ENCODE measurements at regions not wholly inside any gene's neighbourhood (a gene's known extent, or its start where the extent isn't known, plus 50 kb on each side); places are given as distances from the start of the nearest gene placed in this dataset.
"Not testable (repeated sequence)": the region's sequence is repeated elsewhere in the genome, so short reads cannot be mapped to it uniquely, and the experiment has no call there.

DNA sequence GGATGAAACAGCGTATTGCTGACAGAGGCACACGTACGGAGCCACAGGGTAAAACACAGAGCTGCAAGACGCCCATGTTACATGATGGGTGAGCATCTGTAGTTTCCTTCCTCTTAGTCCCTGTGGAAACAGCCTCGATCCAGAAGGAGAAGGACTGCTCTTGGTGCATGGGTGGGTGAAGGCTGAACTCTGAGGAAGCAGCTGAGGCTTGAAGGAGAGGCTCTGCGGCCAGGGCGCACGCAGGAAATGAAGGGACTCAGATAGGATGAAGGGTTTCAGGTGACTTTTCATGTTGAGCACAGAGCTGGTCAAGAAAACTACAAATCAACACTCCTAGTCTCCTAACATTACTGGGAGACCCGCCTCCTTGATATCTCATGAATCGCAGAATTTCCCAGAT is 65.7 kb upstream of the ADA2 start (continued):
- no peak for TF ChIP-seq POLR2AphosphoS5 (IDR thresholded peaks at IDR 0.05; ENCODE audit: low read depth)
- no peak for TF ChIP-seq JUNB (IDR thresholded peaks at IDR 0.05; ENCODE audit: unreplicated experiment)

DNA sequence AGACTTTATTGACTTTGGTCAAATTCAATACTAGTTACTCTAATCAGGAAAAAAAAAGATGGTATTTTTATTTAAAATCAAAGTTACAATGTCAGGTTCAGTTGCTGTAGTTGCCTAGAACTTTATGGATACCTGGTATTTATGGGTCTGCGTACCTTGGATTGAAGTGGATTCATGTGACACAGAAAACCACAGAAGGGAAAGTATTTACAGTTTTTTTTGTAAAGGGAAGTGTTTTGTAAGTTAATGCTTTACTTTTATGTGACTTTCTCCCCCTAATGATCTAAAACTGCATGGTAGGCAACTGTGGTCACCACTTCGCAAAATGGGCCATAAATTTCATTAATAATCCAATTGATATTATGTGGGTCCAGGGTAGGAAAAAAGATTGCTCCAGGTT is 65.2 kb upstream of the ADA2 start:
- H3K4me1 Mint-ChIP-seq = 0 out of 3 replicates have a peak, but pooled peaks cover 6% of the 10 kb centered on the region
- no peak overlapping the region for H3K27ac ChIP-seq (ENCODE audit: low read depth)

DNA sequence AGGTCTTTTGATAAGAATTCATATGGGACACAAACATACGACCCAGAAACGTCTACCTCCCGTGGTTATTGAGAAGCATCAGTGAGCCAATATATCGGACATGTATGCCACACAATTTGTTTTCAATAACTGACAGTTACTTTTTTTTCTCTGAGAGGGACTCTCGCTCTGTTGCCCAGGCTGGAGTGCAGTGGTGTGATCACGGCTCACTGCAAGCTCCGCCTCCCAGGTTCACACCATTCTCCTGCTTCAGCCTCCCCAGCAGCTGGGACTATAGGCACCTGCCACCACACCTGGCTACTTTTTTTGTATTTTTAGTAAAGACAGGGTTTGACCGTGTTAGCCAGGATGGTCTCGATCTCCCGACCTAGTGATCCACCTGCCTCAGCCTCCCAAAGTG is 64.6 kb upstream of the ADA2 start:
- not testable (repeated sequence) for H3K27ac ChIP-seq (ENCODE audit: low read depth); H3K4me2 ChIP-seq; H3K4me3 Mint-ChIP-seq; H3K9me2 ChIP-seq (ENCODE audit: insufficient read depth); H3K4me1 ChIP-seq (ENCODE audit: insufficient read depth); ATAC-seq; H3K79me2 ChIP-seq (replicated peaks; ENCODE audit: insufficient read depth); H3F3A ChIP-seq (replicated peaks; ENCODE audit: low read depth); H4K20me1 ChIP-seq (replicated peaks; ENCODE audit: insufficient read depth); H3K36me3 ChIP-seq (ENCODE audit: insufficient read depth); H3K4me3 ChIP-seq; H3K9me3 Mint-ChIP-seq; DNase-seq (ENCODE audit: low spot score); H3K36me3 Mint-ChIP-seq (ENCODE audit: low read depth); H3K27me3 Mint-ChIP-seq (ENCODE audit: insufficient read depth, low read depth, poor library complexity); H3K4me1 Mint-ChIP-seq; H3K27ac Mint-ChIP-seq; H3K27me3 ChIP-seq (ENCODE audit: insufficient read depth)
- H2AFZ ChIP-seq = 0 out of 2 replicates have a peak overlapping the region, but pooled peaks have one; percentile 0

More for the DNA sequence above, 65.2 kb upstream of the ADA2 start:
- no peaks in the 10 kb centered on the region for H3K79me2 ChIP-seq (replicated peaks; ENCODE audit: insufficient read depth)
- H3K4me2 ChIP-seq = no peak overlapping the region
- Mint-ChIP-seq H3K9me3 (no peaks in the 10 kb centered on the region), H3K4me3 (no peak overlapping the region), H3K27ac (no peak overlapping the region), H3K36me3 (ENCODE audit: low read depth) (no peaks in the 10 kb centered on the region), H3K27me3 (ENCODE audit: insufficient read depth, low read depth, poor library complexity) (peaks cover 7% of the 10 kb centered on the region)
- no peaks in the 10 kb centered on the region for H3K4me1 ChIP-seq (ENCODE audit: insufficient read depth)
- peak overlapping the region; percentile 87; the same call in 1 of the 2 replicates for H2AFZ ChIP-seq
- H3K4me3 ChIP-seq = no peak overlapping the region
- peaks cover 6% of the 10 kb centered on the region; the same call in 1 of the 2 replicates for H3F3A ChIP-seq (replicated peaks; ENCODE audit: low read depth)
- H3K36me3 ChIP-seq (ENCODE audit: insufficient read depth) = no peaks in the 10 kb centered on the region; the same call in 1 of the 2 replicates
- no peaks in the 10 kb centered on the region for H4K20me1 ChIP-seq (replicated peaks; ENCODE audit: insufficient read depth)
- no peak for TF ChIP-seq POLR2AphosphoS5 (IDR thresholded peaks at IDR 0.05; ENCODE audit: low read depth)
- DNase-seq (ENCODE audit: low spot score) (no peak), ATAC-seq (no peak)
- H3K27me3 ChIP-seq (ENCODE audit: insufficient read depth) = no peaks in the 10 kb centered on the region
- no peaks in the 10 kb centered on the region for H3K9me2 ChIP-seq (ENCODE audit: insufficient read depth)

DNA sequence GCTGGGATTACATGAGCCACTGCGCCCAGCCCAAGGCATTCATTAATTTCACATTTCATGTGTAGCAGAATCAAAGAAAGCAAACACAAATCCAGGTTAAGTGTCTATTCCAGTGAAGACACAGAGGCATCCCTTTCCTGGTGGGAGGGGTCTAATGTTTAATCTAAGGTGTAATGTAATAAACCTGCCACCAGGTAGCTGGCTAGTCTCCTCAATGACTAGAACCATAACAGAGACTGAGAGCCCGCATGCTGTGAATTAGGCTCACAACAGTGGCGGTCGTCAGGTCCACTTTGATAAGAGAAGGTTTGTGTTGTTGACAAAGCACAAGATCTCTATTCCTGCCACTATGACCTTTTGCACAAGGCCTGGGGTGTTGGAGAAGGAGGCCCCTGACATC is 64.2 kb upstream of the ADA2 start:
- no peaks in the 10 kb centered on the region for H3K79me2 ChIP-seq (replicated peaks; ENCODE audit: insufficient read depth)
- no peaks in the 10 kb centered on the region for H3K9me2 ChIP-seq (ENCODE audit: insufficient read depth)
- Mint-ChIP-seq H3K27ac (no peak overlapping the region), H3K4me1 (0 out of 3 replicates have a peak, but pooled peaks cover 6% of the 10 kb centered on the region), H3K4me3 (no peak overlapping the region), H3K9me3 (no peaks in the 10 kb centered on the region), H3K36me3 (ENCODE audit: low read depth) (no peaks in the 10 kb centered on the region), H3K27me3 (ENCODE audit: insufficient read depth, low read depth, poor library complexity) (peaks cover 7% of the 10 kb centered on the region)
- H4K20me1 ChIP-seq (replicated peaks; ENCODE audit: insufficient read depth) = no peaks in the 10 kb centered on the region
- 0 out of 2 replicates have a peak overlapping the region, but pooled peaks have one; percentile 0 for H2AFZ ChIP-seq
- H3K4me3 ChIP-seq = no peak overlapping the region
- H3K36me3 ChIP-seq (ENCODE audit: insufficient read depth) = no peaks in the 10 kb centered on the region; the same call in 1 of the 2 replicates
- H3K4me2 ChIP-seq = no peak overlapping the region
- DNase-seq (ENCODE audit: low spot score) (peak; percentile 61), ATAC-seq (peak; percentile 71)
- no peaks in the 10 kb centered on the region for H3K27me3 ChIP-seq (ENCODE audit: insufficient read depth)
- H3K4me1 ChIP-seq (ENCODE audit: insufficient read depth) = no peaks in the 10 kb centered on the region
- H3K27ac ChIP-seq (ENCODE audit: low read depth) = no peak overlapping the region
- H3F3A ChIP-seq (replicated peaks; ENCODE audit: low read depth) = peaks cover 6% of the 10 kb centered on the region; the same call in 1 of the 2 replicates
- TF ChIP-seq, protein P1, sequence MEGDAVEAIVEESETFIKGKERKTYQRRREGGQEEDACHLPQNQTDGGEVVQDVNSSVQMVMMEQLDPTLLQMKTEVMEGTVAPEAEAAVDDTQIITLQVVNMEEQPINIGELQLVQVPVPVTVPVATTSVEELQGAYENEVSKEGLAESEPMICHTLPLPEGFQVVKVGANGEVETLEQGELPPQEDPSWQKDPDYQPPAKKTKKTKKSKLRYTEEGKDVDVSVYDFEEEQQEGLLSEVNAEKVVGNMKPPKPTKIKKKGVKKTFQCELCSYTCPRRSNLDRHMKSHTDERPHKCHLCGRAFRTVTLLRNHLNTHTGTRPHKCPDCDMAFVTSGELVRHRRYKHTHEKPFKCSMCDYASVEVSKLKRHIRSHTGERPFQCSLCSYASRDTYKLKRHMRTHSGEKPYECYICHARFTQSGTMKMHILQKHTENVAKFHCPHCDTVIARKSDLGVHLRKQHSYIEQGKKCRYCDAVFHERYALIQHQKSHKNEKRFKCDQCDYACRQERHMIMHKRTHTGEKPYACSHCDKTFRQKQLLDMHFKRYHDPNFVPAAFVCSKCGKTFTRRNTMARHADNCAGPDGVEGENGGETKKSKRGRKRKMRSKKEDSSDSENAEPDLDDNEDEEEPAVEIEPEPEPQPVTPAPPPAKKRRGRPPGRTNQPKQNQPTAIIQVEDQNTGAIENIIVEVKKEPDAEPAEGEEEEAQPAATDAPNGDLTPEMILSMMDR (conservative IDR thresholded peaks at IDR 0.05; ENCODE audit: low read depth in 2 of 2) = peak; percentile 10 to 27; a peak in 2 of 4 replicates
- TF ChIP-seq ZNF114 (CRISPR knock-in tag; IDR thresholded peaks at IDR 0.05) (no peak), POLR2AphosphoS5 (IDR thresholded peaks at IDR 0.05; ENCODE audit: low read depth) (no peak)
- TF ChIP-seq, protein P2, sequence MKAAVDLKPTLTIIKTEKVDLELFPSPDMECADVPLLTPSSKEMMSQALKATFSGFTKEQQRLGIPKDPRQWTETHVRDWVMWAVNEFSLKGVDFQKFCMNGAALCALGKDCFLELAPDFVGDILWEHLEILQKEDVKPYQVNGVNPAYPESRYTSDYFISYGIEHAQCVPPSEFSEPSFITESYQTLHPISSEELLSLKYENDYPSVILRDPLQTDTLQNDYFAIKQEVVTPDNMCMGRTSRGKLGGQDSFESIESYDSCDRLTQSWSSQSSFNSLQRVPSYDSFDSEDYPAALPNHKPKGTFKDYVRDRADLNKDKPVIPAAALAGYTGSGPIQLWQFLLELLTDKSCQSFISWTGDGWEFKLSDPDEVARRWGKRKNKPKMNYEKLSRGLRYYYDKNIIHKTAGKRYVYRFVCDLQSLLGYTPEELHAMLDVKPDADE (IDR thresholded peaks at IDR 0.05) = no peak

Data from GM23338 (cell line).